SK-N-SH treated with all-trans-retinoic acid at 6 μM for 48 hours (cell line): ENCODE measurements at regions not wholly inside any gene's neighbourhood (a gene's known extent, or its start where the extent isn't known, plus 50 kb on each side); places are given as distances from the start of the nearest gene placed in this dataset.

Source experiments
- ARNTL ChIP-seq: fragments of 450-650 bp; formaldehyde crosslinking; IDR thresholded peaks from 2 replicates; pipeline ENCODE4 v1.5.0; 2020; ENCODE audit warnings: low read depth, mild to moderate bottlenecking, moderate library complexity, borderline replicate concordance
- CSDC2 ChIP-seq: fragments of 250-450 bp; sonication (Bioruptor Pico); IDR thresholded peaks from 2 replicates; pipeline ENCODE4 v1.5.0; 2020; ENCODE audit warnings: mild to moderate bottlenecking, moderate library complexity
- GLIS3 ChIP-seq: fragments of 250-450 bp; sonication (Bioruptor Pico); IDR thresholded peaks from 2 replicates; pipeline ENCODE4 v1.5.0; 2020; ENCODE audit warnings: mild to moderate bottlenecking, moderate library complexity
- ISL1 ChIP-seq: fragments of 250-450 bp; sonication (Bioruptor Pico); IDR thresholded peaks from 2 replicates; pipeline ENCODE4 v2.1.2; 2022; ENCODE audit warnings: mild to moderate bottlenecking, moderate library complexity
- ZC3H10 ChIP-seq: fragments of 250-450 bp; sonication (Bioruptor Pico); IDR thresholded peaks from 2 replicates; pipeline ENCODE4 v1.5.1; 2021; ENCODE audit warnings: mild to moderate bottlenecking, moderate library complexity
- ZNF70 ChIP-seq: fragments of 450-650 bp; formaldehyde crosslinking; IDR thresholded peaks from 2 replicates; pipeline ENCODE4 v1.5.0; 2020; ENCODE audit warnings: mild to moderate bottlenecking, moderate library complexity
- ZNF8 ChIP-seq: fragments of 450-650 bp; formaldehyde crosslinking; IDR thresholded peaks from 2 replicates; pipeline ENCODE4 v1.5.0; 2020; ENCODE audit warnings: mild to moderate bottlenecking, moderate library complexity
- TF ChIP-seq, protein P1 (sequence below): fragments of 250-450 bp; sonication (Bioruptor Pico); IDR thresholded peaks from 2 replicates; pipeline ENCODE4 v1.8.0; 2020; ENCODE audit warnings: mild to moderate bottlenecking, moderate library complexity, borderline replicate concordance
- TF ChIP-seq, protein P2 (sequence below): fragments of 250-450 bp; sonication (Bioruptor Pico); IDR thresholded peaks from 2 replicates; pipeline ENCODE4 v1.5.1; 2021; ENCODE audit warnings: mild to moderate bottlenecking, moderate library complexity

- TF ChIP-seq ZNF70 (CRISPR knock-in tag) (no peak), ZC3H10 (CRISPR knock-in tag) (no peak), ZNF8 (CRISPR knock-in tag) (no peak), CSDC2 (CRISPR knock-in tag) (no peak), GLIS3 (no peak), ARNTL (CRISPR knock-in tag) (no peak), ISL1 (CRISPR knock-in tag) (no peak)
- TF ChIP-seq, protein P1, sequence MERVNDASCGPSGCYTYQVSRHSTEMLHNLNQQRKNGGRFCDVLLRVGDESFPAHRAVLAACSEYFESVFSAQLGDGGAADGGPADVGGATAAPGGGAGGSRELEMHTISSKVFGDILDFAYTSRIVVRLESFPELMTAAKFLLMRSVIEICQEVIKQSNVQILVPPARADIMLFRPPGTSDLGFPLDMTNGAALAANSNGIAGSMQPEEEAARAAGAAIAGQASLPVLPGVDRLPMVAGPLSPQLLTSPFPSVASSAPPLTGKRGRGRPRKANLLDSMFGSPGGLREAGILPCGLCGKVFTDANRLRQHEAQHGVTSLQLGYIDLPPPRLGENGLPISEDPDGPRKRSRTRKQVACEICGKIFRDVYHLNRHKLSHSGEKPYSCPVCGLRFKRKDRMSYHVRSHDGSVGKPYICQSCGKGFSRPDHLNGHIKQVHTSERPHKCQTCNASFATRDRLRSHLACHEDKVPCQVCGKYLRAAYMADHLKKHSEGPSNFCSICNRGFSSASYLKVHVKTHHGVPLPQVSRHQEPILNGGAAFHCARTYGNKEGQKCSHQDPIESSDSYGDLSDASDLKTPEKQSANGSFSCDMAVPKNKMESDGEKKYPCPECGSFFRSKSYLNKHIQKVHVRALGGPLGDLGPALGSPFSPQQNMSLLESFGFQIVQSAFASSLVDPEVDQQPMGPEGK (CRISPR knock-in tag): no peak
- TF ChIP-seq, protein P2, sequence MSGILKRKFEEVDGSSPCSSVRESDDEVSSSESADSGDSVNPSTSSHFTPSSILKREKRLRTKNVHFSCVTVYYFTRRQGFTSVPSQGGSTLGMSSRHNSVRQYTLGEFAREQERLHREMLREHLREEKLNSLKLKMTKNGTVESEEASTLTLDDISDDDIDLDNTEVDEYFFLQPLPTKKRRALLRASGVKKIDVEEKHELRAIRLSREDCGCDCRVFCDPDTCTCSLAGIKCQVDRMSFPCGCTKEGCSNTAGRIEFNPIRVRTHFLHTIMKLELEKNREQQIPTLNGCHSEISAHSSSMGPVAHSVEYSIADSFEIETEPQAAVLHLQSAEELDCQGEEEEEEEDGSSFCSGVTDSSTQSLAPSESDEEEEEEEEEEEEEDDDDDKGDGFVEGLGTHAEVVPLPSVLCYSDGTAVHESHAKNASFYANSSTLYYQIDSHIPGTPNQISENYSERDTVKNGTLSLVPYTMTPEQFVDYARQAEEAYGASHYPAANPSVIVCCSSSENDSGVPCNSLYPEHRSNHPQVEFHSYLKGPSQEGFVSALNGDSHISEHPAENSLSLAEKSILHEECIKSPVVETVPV (CRISPR knock-in tag): no peak
These were observed 95.8 kb downstream of the IRF8 start for GRCh38 chr16:85994492-85995490.
